ENCODE measurements at regions not wholly inside any gene's neighbourhood (a gene's known extent, or its start where the extent isn't known, plus 50 kb on each side); places are given as distances from the start of the nearest gene placed in this dataset.

DNA sequence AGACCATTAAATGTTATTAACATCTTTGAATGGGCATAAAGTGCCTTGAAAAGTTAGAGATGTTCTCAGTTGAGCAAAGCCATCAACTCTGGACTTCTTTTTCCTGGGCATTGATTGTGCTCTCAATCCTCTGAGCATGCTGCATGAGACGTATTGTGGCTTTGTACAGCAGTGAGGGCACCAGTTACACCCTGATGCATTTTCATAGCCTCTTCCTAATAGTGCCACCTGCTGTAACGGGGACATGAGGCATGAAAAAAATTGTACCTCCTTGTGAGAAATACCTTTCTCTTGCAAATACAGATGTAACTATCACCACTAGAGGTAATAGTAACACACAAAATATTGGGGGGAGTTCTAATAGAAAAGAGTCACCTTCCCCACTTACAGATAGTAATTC is 697.5 kb downstream of the TMEM182 start:
- no peak for TF ChIP-seq EZH2 (IDR thresholded peaks at IDR 0.05; ENCODE audit: borderline replicate concordance, low read depth, low read length, severe bottlenecking)
- TF ChIP-seq, protein P1, sequence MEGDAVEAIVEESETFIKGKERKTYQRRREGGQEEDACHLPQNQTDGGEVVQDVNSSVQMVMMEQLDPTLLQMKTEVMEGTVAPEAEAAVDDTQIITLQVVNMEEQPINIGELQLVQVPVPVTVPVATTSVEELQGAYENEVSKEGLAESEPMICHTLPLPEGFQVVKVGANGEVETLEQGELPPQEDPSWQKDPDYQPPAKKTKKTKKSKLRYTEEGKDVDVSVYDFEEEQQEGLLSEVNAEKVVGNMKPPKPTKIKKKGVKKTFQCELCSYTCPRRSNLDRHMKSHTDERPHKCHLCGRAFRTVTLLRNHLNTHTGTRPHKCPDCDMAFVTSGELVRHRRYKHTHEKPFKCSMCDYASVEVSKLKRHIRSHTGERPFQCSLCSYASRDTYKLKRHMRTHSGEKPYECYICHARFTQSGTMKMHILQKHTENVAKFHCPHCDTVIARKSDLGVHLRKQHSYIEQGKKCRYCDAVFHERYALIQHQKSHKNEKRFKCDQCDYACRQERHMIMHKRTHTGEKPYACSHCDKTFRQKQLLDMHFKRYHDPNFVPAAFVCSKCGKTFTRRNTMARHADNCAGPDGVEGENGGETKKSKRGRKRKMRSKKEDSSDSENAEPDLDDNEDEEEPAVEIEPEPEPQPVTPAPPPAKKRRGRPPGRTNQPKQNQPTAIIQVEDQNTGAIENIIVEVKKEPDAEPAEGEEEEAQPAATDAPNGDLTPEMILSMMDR (IDR thresholded peaks at IDR 0.05; ENCODE audit: borderline replicate concordance, extremely low read depth, low read length, poor library complexity, severe bottlenecking): no peak
- no peak overlapping the region for H3K4me2 ChIP-seq (ENCODE audit: insufficient read depth, low read length)
- H2AFZ ChIP-seq (ENCODE audit: low read depth, low read length): no peak overlapping the region
- ATAC-seq (ENCODE audit: insufficient read depth, low read depth) (no peak), DNase-seq (no peak)
- H3K9ac ChIP-seq (ENCODE audit: low read depth, low read length): no peak overlapping the region
- H3K27ac ChIP-seq (ENCODE audit: low read length): no peak overlapping the region
- no peaks in the 10 kb centered on the region for H3K27me3 ChIP-seq (ENCODE audit: insufficient read depth, low read length, poor library complexity)
- H3K9me3 ChIP-seq (ENCODE audit: insufficient read depth, low read length, severe bottlenecking): no peaks in the 10 kb centered on the region
- no peaks in the 10 kb centered on the region for H4K20me1 ChIP-seq (ENCODE audit: insufficient read depth, low read length)
- no peak overlapping the region for H3K4me3 ChIP-seq (ENCODE audit: low read depth in 1 of 2, low read length in 2 of 2)
- no peaks in the 10 kb centered on the region for H3K36me3 ChIP-seq (ENCODE audit: insufficient read depth, low read length)
- H3K4me1 ChIP-seq (ENCODE audit: insufficient read depth, low read length): no peaks in the 10 kb centered on the region
- H3K79me2 ChIP-seq (ENCODE audit: insufficient read depth, low read length): no peaks in the 10 kb centered on the region

DNA sequence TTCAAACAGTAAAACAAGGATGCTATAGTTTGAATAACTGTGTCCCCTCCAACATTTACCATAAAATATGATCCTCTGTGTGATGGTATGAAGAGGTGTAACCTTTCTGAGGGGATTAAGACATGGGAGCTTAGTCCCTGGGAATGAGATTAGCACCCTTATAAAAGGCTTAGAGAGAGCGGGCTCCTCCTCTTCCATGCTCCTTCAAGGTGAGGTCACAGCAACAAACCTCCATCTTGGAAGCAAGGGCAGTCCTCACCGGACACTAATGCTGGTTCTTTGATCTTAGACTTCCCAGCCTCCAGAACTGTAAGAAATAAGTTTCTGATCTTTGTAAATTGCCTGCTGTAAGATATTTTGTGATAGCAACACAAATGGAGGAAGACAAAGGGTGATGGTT is 700.3 kb downstream of the TMEM182 start:
- no peak for ATAC-seq (ENCODE audit: insufficient read depth, low read depth)
- H3K9ac ChIP-seq (ENCODE audit: low read depth, low read length): no peak overlapping the region
- H3K4me3 ChIP-seq (ENCODE audit: low read depth in 1 of 2, low read length in 2 of 2): no peak overlapping the region

DNA sequence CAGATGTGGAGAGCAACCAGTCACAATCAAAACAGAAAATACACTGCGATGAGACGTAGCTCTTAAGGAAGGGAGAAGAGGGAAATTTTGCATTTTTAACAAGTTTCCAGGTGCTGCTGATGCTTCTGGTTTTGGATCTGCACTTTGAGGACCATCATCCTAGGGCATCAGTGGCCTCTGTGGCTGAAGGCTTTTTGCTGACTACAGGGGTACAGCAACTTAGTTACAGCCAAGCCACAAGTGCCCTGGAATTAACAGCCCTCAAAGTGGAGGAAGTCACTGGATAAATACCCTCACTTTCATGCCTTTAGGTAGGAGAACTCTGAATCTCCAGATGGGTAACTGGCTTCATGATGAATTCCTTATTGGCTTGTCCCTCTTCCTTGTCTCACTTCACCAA is 700.9 kb downstream of the TMEM182 start:
- Histone ChIP-seq H3K4me3 (ENCODE audit: low read depth in 1 of 2, low read length in 2 of 2) (no peak overlapping the region), H3K27me3 (ENCODE audit: insufficient read depth, low read length, poor library complexity) (no peaks in the 10 kb centered on the region), H3K4me2 (ENCODE audit: insufficient read depth, low read length) (no peak overlapping the region), H2AFZ (ENCODE audit: low read depth, low read length) (no peak overlapping the region), H4K20me1 (ENCODE audit: insufficient read depth, low read length) (no peaks in the 10 kb centered on the region), H3K27ac (ENCODE audit: low read length) (no peak overlapping the region), H3K79me2 (ENCODE audit: insufficient read depth, low read length) (no peaks in the 10 kb centered on the region), H3K36me3 (ENCODE audit: insufficient read depth, low read length) (no peaks in the 10 kb centered on the region), H3K4me1 (ENCODE audit: insufficient read depth, low read length) (no peaks in the 10 kb centered on the region), H3K9me3 (ENCODE audit: insufficient read depth, low read length, severe bottlenecking) (no peaks in the 10 kb centered on the region), H3K9ac (ENCODE audit: low read depth, low read length) (no peak overlapping the region)
- ATAC-seq (ENCODE audit: insufficient read depth, low read depth) (no peak), DNase-seq (no peak)
- TF ChIP-seq, protein P1 (IDR thresholded peaks at IDR 0.05; ENCODE audit: borderline replicate concordance, extremely low read depth, low read length, poor library complexity, severe bottlenecking): no peak
- no peak for TF ChIP-seq EZH2 (IDR thresholded peaks at IDR 0.05; ENCODE audit: borderline replicate concordance, low read depth, low read length, severe bottlenecking)

More for the DNA sequence above, 700.3 kb downstream of the TMEM182 start:
- Histone ChIP-seq H3K36me3 (ENCODE audit: insufficient read depth, low read length) (no peaks in the 10 kb centered on the region), H3K9me3 (ENCODE audit: insufficient read depth, low read length, severe bottlenecking) (no peaks in the 10 kb centered on the region), H3K79me2 (ENCODE audit: insufficient read depth, low read length) (no peaks in the 10 kb centered on the region), H3K27me3 (ENCODE audit: insufficient read depth, low read length, poor library complexity) (no peaks in the 10 kb centered on the region), H3K4me1 (ENCODE audit: insufficient read depth, low read length) (no peaks in the 10 kb centered on the region), H3K4me2 (ENCODE audit: insufficient read depth, low read length) (no peak overlapping the region), H4K20me1 (ENCODE audit: insufficient read depth, low read length) (no peaks in the 10 kb centered on the region), H2AFZ (ENCODE audit: low read depth, low read length) (no peak overlapping the region), H3K27ac (ENCODE audit: low read length) (no peak overlapping the region)
- no peak for DNase-seq
- TF ChIP-seq, protein P1 (IDR thresholded peaks at IDR 0.05; ENCODE audit: borderline replicate concordance, extremely low read depth, low read length, poor library complexity, severe bottlenecking): no peak
- no peak for TF ChIP-seq EZH2 (IDR thresholded peaks at IDR 0.05; ENCODE audit: borderline replicate concordance, low read depth, low read length, severe bottlenecking)

DNA sequence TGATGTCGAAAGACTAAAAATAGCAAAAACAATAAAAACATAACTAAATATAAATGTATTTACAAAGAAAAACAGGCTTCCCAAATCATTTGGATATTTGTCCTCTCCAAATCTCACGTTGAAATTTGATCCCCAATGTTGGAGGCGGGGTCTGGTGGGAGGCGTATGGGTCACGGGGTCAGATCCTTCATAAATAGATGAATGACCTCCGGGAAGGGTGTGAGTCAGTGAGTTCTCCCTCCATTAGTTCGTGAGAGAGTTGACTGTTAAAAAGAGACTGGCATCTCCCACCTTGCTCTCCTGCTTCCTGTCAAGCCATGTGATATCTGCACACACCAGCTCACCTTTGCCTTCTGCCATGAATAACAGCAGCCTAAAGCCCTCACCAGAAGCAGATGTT is 703.0 kb downstream of the TMEM182 start:
- Histone ChIP-seq H3K4me2 (ENCODE audit: insufficient read depth, low read length) (no peak overlapping the region), H4K20me1 (ENCODE audit: insufficient read depth, low read length) (no peaks in the 10 kb centered on the region), H2AFZ (ENCODE audit: low read depth, low read length) (no peak overlapping the region), H3K9ac (ENCODE audit: low read depth, low read length) (no peak overlapping the region), H3K36me3 (ENCODE audit: insufficient read depth, low read length) (no peaks in the 10 kb centered on the region), H3K27ac (ENCODE audit: low read length) (no peak overlapping the region), H3K9me3 (ENCODE audit: insufficient read depth, low read length, severe bottlenecking) (no peaks in the 10 kb centered on the region), H3K4me1 (ENCODE audit: insufficient read depth, low read length) (no peaks in the 10 kb centered on the region), H3K79me2 (ENCODE audit: insufficient read depth, low read length) (no peaks in the 10 kb centered on the region), H3K4me3 (ENCODE audit: low read depth in 1 of 2, low read length in 2 of 2) (no peak overlapping the region), H3K27me3 (ENCODE audit: insufficient read depth, low read length, poor library complexity) (no peaks in the 10 kb centered on the region)
- TF ChIP-seq, protein P1 (IDR thresholded peaks at IDR 0.05; ENCODE audit: borderline replicate concordance, extremely low read depth, low read length, poor library complexity, severe bottlenecking): no peak
- no peak for TF ChIP-seq EZH2 (IDR thresholded peaks at IDR 0.05; ENCODE audit: borderline replicate concordance, low read depth, low read length, severe bottlenecking)
- ATAC-seq (ENCODE audit: insufficient read depth, low read depth) (no peak), DNase-seq (no peak)

Data from DND-41 (cell line).